ENCODE measurements at regions not wholly inside any gene's neighbourhood (a gene's known extent, or its start where the extent isn't known, plus 50 kb on each side); places are given as distances from the start of the nearest gene placed in this dataset.
"Not testable (repeated sequence)": the region's sequence is repeated elsewhere in the genome, so short reads cannot be mapped to it uniquely, and the experiment has no call there.

- no peak for TF ChIP-seq GABPA (IDR thresholded peaks at IDR 0.05; ENCODE audit: borderline replicate concordance, insufficient read depth, low read length)
- TF ChIP-seq ATF3 (IDR thresholded peaks at IDR 0.05; ENCODE audit: insufficient read depth, low read depth, low read length): no peak
Measured at GRCh38 chr20:47432834-47433210, 68.9 kb upstream of the NCOA3 start (continued).

DNA sequence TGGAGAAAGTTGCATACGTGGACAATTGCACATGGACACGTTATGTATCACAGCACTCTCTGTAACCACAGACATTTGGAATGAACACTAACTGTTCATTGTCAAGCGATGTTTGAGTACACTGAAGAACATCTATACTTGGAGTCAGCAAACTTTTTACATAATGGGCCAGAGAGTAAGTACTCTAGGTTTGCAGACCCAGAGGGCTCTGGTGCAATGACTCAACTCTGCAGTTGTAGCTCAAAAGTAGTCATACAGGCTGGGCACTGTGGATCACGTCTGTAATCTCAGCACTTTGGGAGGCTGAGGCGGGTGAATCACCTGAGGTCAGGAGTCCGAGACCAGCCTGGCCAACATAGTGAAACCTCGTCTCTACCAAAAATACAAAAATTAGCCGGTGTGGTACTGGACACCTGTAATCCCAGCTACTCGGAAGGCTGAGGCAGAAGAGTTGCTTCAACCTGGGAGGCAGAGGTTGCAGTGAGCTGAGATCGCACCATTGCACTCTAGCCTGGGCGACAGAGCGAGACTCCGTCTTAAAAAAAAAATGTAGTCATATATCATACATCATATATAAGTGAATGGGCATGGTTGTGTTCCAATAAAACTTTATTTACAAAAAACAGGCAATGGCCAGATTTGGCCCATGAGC is 67.4 kb upstream of the NCOA3 start:
- H3K9ac ChIP-seq (replicated peaks in 1 of 4; ENCODE audit: extremely low read depth in 1 of 4, low read depth in 3 of 4, low read length in 3 of 4); H2AK5ac ChIP-seq (ENCODE audit: low read depth, low read length); H2BK5ac ChIP-seq (ENCODE audit: low read depth, low read length); H3K4me1 ChIP-seq (replicated peaks in 1 of 4; ENCODE audit: control insufficient read depth in 3 of 4, insufficient read depth in 4 of 4, low read length in 3 of 4); H3K36me3 ChIP-seq (ENCODE audit: control insufficient read depth in 2 of 4, insufficient read depth in 4 of 4, low read length in 3 of 4); H3K23ac ChIP-seq (ENCODE audit: insufficient read length); H3K56ac ChIP-seq (replicated peaks; ENCODE audit: insufficient read length, low read depth, low read length); H3K4me3 ChIP-seq (ENCODE audit: extremely low read depth in 1 of 4, insufficient read depth in 2 of 4, low read depth in 3 of 4, low read length in 4 of 4); H3K9me3 ChIP-seq (ENCODE audit: insufficient read depth in 2 of 2, low read depth in 1 of 2, low read length in 1 of 2); H2BK20ac ChIP-seq (ENCODE audit: low read length); H4K5ac ChIP-seq (ENCODE audit: insufficient read length, low read depth, low read length); H3K79me1 ChIP-seq (ENCODE audit: low read depth, low read length); H4K20me1 ChIP-seq (replicated peaks in 1 of 2; ENCODE audit: control insufficient read depth in 1 of 2, insufficient read depth in 2 of 2, low read length in 2 of 2); H4K8ac ChIP-seq (ENCODE audit: extremely low read depth, insufficient read depth, low read length); H3K27ac ChIP-seq (ENCODE audit: low read depth, low read length); H2BK15ac ChIP-seq (ENCODE audit: low read length); H3K18ac ChIP-seq (ENCODE audit: extremely low read depth, low read length); H3K14ac ChIP-seq (ENCODE audit: insufficient read length); H3K4me2 ChIP-seq (ENCODE audit: insufficient read depth in 1 of 2, low read depth in 2 of 2, low read length in 2 of 2); DNase-seq (ENCODE audit: low read depth in 1 of 2, low spot score in 2 of 2); H3K27me3 ChIP-seq (replicated peaks in 1 of 4; ENCODE audit: control insufficient read depth in 3 of 4, extremely low read depth in 1 of 4, insufficient read depth in 3 of 4, low read length in 3 of 4); H2BK12ac ChIP-seq (ENCODE audit: low read depth, low read length); H4K91ac ChIP-seq (replicated peaks; ENCODE audit: insufficient read length, low read length); H2AFZ ChIP-seq (ENCODE audit: low read length); H3K79me2 ChIP-seq (ENCODE audit: control insufficient read depth in 1 of 2, insufficient read depth in 2 of 2, low read length in 2 of 2); H2BK120ac ChIP-seq (replicated peaks; ENCODE audit: low read depth, low read length); H3K4ac ChIP-seq (replicated peaks; ENCODE audit: insufficient read length, low read depth, low read length); H3K23me2 ChIP-seq (ENCODE audit: low read depth, low read length); FAIRE-seq: not testable (repeated sequence)
- ChIA-PET CTCF (ENCODE audit: partially characterized antibody) (interaction anchor here (0.6 to 1.7 kb wide), 3 partner anchors 9 to 713 kb away, joined by 3 to 5 read pairs (median 4); no protein-coding TSS in a partner anchor), POLR2A (ENCODE audit: partially characterized antibody) (interaction anchor here (1.7 kb wide), 1 partner anchor 11 kb away, joined by 3 read pairs; no protein-coding TSS in a partner anchor)
- 92% methylated on average over 13 of the region's 13 CpGs; no CpG with 5 or more reads in 1 of the 2 experiments for WGBS, 2 experiments (ENCODE audit: extremely low coverage in 1 of 2, insufficient coverage in 1 of 2, insufficient read length in 1 of 2, insufficient replicate concordance in 2 of 2, low coverage in 1 of 2, low lambda C conversion rate in 2 of 2, missing lambda C conversion rate in 1 of 2)
